WERI-Rb-1 (cell line): ENCODE measurements at regions not wholly inside any gene's neighbourhood (a gene's known extent, or its start where the extent isn't known, plus 50 kb on each side); places are given as distances from the start of the nearest gene placed in this dataset.

Experiments used
- DNase-seq: peaks from one replicate; pipeline ENCODE4 v3.0.0-alpha.2; 2020
- H3K27ac ChIP-seq: fragments of 250-450 bp; sonication (Bioruptor Pico); 2 replicates; pipeline ENCODE4 v1.5.1; 2020; ENCODE audit warnings: mild to moderate bottlenecking, moderate library complexity
- H3K27me3 ChIP-seq: fragments of 250-450 bp; sonication (Bioruptor Pico); 2 replicates; pipeline ENCODE4 v1.5.1; 2021; ENCODE audit warnings: mild to moderate bottlenecking, low read depth, moderate library complexity; ENCODE audit not compliant: insufficient read depth, severe bottlenecking
- H3K36me3 ChIP-seq: fragments of 250-450 bp; sonication (Bioruptor Pico); 2 replicates; pipeline ENCODE4 v1.5.1; 2020; ENCODE audit warnings: mild to moderate bottlenecking, moderate library complexity
- H3K4me3 ChIP-seq: 2 replicates; pipeline ENCODE4 v1.5.1; 2011; ENCODE audit warnings: low read depth, mild to moderate bottlenecking, control low read depth, low read length
- H3K9me3 ChIP-seq: fragments of 250-450 bp; sonication (Bioruptor Pico); 2 replicates; pipeline ENCODE4 v1.5.1; 2021; ENCODE audit warnings: mild to moderate bottlenecking, moderate library complexity; ENCODE audit not compliant: severe bottlenecking
- TF ChIP-seq, protein P1 (sequence below): IDR thresholded peaks from 2 replicates; pipeline ENCODE4 v1.5.1; 2011; ENCODE audit warnings: low read depth, mild to moderate bottlenecking, control low read depth, inconsistent platforms, low read length

DNA sequence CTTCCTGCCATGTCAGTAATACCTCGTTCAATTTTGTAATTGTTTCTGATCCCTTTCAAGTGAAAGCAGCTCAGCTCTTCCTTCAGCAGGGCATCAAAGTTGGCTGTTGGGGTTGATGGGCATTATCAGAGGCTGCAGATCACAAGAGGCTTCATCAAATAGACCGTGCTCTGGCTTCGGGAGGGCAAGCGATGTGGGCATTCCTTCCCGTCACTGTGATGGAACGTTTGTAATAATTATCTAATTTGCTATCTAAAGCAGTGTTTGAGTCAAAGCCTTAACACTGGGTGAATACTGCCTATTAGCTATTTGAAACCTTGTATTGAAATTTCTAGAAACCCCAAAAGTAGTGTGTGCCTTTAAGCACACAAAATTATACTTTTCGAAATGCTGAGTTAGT is 170.1 kb downstream of the OTUD1 start:
- Histone ChIP-seq H3K36me3 (no peaks in the 10 kb centered on the region), H3K27me3 (no peaks in the 10 kb centered on the region), H3K27ac (no peak overlapping the region), H3K9me3 (no peaks in the 10 kb centered on the region), H3K4me3 (no peak overlapping the region)
- DNase-seq: no peak
- TF ChIP-seq, protein P1, sequence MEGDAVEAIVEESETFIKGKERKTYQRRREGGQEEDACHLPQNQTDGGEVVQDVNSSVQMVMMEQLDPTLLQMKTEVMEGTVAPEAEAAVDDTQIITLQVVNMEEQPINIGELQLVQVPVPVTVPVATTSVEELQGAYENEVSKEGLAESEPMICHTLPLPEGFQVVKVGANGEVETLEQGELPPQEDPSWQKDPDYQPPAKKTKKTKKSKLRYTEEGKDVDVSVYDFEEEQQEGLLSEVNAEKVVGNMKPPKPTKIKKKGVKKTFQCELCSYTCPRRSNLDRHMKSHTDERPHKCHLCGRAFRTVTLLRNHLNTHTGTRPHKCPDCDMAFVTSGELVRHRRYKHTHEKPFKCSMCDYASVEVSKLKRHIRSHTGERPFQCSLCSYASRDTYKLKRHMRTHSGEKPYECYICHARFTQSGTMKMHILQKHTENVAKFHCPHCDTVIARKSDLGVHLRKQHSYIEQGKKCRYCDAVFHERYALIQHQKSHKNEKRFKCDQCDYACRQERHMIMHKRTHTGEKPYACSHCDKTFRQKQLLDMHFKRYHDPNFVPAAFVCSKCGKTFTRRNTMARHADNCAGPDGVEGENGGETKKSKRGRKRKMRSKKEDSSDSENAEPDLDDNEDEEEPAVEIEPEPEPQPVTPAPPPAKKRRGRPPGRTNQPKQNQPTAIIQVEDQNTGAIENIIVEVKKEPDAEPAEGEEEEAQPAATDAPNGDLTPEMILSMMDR: no peak

GRCh38 chr10:23610626-23611307 is 171.9 kb downstream of the OTUD1 start:
- TF ChIP-seq, protein P1: no peak
- Histone ChIP-seq H3K27ac (no peak overlapping the region), H3K36me3 (no peaks in the 10 kb centered on the region), H3K27me3 (no peaks in the 10 kb centered on the region), H3K4me3 (no peak overlapping the region), H3K9me3 (no peaks in the 10 kb centered on the region)
- DNase-seq: no peak

- Histone ChIP-seq H3K27me3 (no peaks in the 10 kb centered on the region), H3K9me3 (no peaks in the 10 kb centered on the region), H3K27ac (no peak overlapping the region), H3K36me3 (no peaks in the 10 kb centered on the region), H3K4me3 (no peak overlapping the region)
- TF ChIP-seq, protein P1: no peak
- no peak for DNase-seq
These were observed 172.6 kb downstream of the OTUD1 start for GRCh38 chr10:23611308-23612029.

- no peak overlapping the region for H3K27ac ChIP-seq
- TF ChIP-seq, protein P1: no peak
- no peak for DNase-seq
- no peaks in the 10 kb centered on the region for H3K27me3 ChIP-seq
- H3K36me3 ChIP-seq: no peaks in the 10 kb centered on the region
- no peaks in the 10 kb centered on the region for H3K9me3 ChIP-seq
- H3K4me3 ChIP-seq: no peak overlapping the region
These were observed 175.0 kb downstream of the OTUD1 start for GRCh38 chr10:23613900-23614299.

DNA sequence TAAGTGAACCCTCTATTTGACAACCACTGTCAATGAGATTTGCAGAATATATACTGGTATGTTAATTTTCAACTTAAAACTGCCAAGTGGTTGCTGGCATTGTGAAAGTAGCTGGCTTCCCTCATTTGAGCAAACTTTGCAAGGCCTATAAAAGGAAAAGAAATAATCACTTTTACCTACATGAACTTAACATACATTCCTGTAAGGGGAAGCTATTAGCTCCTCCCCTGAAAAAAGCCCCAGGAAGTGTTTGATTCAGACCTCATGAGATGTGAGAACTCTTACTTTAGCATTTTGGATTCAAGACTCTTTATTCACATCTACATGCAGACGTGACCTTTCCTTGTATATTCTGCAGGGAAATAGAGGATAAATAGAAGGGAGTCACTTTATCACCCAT is 175.6 kb downstream of the OTUD1 start:
- no peak overlapping the region for H3K27ac ChIP-seq
- H3K36me3 ChIP-seq: no peaks in the 10 kb centered on the region
- TF ChIP-seq, protein P1: no peak
- H3K9me3 ChIP-seq: no peaks in the 10 kb centered on the region
- no peak for DNase-seq
- H3K27me3 ChIP-seq: no peaks in the 10 kb centered on the region
- H3K4me3 ChIP-seq: no peak overlapping the region
